ENCODE measurements at regions not wholly inside any gene's neighbourhood (a gene's known extent, or its start where the extent isn't known, plus 50 kb on each side); places are given as distances from the start of the nearest gene placed in this dataset.

DNA sequence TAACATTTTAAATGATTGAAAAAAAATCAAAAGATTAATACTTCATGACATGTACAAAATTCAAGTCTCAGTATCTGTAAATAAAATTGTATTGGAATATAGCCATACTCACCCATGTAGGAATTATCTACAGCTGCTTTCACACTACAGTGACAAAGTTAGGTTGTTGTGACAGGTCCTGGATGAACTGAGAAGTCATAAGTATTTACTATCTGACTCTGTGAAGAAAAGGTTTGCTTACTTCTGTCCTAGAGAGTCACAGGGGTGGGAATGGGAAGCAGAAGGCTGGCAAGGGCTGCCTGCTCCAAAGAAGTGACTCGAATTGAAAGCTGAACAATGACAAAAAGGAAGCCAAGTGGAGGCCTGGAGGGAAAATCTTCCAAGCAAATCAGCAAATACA is 155.2 kb downstream of the SLC30A10 start:
- no peak for DNase-seq

- DNase-seq, result no peak
Observed at GRCh38 chr1:219772265-219773036, 155.9 kb downstream of the SLC30A10 start.

DNA sequence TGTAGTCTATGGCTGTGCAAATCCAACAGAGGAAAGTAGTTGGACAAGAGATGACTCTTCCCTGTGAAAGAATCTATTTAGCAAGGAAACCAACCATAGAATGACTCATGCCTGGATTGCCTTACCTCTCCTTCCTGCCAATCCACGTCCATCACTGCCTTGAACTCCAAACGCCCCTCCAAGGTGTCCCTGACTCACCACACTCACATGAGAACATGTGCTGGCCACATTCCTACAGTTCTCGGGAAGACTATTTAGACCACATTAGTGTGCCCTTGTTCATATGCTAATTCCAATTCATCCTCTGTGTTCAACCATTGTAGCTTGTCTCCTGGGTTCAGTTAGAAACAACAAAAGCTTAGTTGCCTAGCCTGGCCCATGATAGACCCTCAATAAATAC is 157.3 kb downstream of the SLC30A10 start:
- DNase-seq, result no peak

DNA sequence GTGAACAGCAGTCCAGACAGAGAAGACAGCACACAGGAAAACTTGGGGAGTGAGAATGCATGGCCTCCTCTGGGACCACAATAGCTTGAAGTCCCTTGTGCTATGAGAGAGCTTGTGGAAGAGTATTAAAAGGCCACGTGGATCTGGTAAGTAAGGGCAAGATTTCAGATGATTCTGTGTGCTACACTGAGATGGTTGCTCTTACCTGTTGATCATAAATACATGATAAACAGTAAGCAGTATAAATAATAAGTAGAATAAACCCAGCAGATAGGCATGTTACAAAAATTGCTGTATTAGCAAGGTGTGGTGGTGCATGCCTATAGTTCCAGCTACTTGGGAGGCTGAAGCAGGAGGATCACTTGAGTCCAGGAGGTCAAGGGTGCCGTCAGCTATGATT is 150.4 kb upstream of the ZC3H11B start:
- no peak for DNase-seq

DNA sequence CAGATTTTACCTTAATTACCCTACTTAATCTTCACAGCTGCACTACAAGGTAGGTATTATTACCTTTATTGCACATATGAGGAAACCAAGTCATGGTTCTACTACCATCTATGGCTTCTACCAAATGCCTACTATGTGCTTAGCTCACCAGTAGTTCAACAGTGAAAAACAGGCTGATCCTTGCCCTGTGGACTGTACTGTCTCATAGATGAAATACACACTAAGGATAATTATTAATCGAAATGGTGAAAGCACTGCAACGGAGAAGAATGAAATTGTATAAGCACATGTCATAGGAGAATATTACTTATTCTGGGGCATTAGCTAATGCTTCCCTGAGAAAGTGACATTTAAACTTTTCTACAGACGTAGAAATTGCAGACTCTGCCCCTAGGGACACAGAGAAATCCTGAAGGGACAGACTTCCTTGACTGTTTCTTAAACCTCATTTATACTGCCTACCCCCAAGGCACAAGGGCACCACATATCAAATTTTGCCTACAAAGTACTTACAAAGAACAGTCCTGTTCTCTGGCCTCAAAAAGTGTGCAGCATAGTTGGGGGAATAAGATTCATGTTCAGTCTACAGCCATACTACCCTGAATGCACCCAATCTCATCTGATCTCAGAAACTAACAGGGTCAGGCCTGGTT is 148.4 kb upstream of the ZC3H11B start:
- no peak for DNase-seq

DNA sequence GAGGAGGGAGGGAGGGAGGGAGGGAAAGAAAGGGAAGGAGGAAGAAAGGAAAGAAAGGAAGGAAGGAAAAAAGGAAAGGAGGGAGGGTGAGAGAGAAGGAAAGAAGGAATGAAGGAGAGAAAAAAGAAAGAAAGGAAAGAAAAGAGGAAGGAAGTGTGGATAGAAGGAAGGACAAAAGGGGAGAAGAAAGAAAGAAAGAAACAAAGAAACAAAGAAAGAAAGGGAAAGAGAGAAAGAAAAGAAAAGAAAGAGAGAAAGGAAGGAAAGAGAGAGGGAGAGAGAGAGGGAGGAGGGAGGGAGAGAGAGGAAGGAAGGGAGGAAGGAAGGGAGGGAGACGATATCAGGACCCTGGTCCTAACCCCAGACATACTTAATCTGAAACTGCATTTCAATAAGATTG is 146.2 kb upstream of the ZC3H11B start:
- DNase-seq, result no peak

DNA sequence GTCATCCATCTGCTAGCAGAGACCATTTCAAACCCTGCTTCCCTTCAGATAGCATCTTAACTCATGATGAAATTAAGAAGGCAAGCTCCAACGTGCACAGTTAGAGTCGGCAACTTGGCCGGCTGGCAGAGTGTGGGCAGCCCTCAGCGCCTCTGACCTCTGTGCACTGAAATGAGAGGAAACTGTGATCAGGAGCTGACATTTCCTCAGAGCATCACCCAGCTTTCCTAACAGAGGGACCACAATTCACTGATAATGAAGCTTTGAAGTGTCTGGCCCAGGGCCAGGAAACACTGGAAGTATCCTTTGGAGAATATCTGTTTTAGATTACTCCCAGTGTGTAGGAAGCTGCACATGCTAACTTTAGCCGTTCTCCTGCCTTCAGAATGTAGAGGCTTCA is 145.0 kb upstream of the ZC3H11B start:
- DNase-seq, result peak; percentile 36 to 52

- DNase-seq, result no peak
Observed at GRCh38 chr1:219755234-219755633, 142.3 kb upstream of the ZC3H11B start.

DNA sequence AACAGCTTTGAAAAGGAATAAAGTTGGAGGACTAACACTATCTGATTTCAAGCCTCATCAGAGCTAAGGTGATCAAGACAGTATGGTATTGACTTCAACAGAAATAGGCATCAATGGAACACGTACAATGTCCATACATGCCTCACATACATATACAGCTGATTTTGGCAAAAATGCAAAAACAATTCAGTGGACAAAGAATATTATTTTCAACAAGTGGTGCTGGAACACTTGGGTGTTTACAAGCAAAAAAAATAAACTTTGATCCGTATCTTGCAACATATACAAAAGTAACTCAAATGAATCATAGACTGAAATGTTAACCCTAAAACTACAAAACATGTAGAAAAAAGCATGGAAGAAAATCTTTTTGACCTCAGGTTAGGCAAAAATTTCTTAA is 141.9 kb upstream of the ZC3H11B start:
- DNase-seq, result no peak

DNA sequence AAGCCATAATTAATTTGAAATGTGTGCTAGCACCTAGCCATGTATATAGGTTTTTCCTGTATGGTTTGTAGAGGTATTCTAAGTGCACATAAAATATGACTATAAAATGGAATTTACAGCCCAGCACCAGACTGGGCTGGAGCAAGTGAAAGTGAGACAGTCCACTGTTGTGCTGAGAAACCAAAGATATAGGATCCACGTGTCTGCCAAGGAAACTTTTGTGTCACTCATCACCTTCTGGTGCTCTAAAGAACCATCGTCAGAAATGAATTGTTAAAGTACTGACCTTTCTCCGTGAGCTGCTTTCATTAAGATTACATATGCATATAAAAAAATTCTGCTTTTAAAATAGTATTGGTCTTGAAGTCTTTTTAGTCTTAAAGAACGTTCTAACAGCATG is 141.0 kb upstream of the ZC3H11B start:
- DNase-seq, result no peak

DNA sequence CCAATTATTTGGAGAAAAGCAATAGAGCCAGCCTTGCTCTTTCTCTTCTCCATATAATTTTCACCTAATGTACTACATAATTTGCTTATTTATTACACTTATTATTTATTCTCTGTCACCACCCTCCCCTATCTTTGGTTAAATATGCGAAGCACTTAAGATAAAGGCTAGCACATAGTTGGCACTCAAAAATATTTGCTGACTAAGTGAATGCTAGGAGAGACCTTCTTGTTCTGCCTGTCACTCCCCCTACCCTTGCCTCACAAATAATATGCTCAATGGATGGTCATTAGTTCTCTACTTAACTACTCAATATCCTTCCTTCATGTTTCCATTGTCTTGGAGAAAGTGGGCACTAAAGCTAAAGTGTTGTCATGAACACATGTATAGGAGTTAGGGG is 139.7 kb upstream of the ZC3H11B start:
- no peak for DNase-seq

DNA sequence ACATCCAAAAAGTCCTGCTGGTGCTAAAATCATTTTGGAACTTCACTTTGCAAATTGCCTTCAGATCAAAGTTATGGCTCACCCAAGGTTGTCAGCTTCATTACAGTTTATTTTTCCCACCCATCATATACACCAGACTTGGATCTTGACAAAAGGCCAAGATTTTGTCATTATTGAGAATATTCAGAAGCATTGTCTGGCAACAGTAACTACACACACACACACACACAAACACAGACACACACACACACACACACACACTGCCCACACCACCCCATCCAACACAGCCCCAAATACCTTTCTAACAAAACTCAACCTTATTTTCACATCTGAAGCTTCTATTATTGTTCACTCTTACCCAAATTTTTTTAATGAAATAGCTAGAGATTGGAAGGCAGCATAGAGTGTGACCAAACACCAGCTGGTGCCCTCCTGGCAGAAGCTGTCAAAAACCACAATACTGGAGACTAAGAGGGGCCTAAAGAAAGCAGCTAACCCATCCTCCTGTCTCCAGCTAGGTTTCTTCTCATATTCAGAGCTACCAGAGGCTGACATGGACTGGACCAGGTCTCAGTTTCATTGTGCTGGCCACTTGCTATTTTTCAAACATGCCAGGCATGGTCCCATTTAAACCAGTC is 139.1 kb upstream of the ZC3H11B start:
- DNase-seq, result peak in 1 of 2 donors; percentile 26

- no peak for DNase-seq
Observed at GRCh38 chr1:219749370-219749769, 136.5 kb upstream of the ZC3H11B start.

DNA sequence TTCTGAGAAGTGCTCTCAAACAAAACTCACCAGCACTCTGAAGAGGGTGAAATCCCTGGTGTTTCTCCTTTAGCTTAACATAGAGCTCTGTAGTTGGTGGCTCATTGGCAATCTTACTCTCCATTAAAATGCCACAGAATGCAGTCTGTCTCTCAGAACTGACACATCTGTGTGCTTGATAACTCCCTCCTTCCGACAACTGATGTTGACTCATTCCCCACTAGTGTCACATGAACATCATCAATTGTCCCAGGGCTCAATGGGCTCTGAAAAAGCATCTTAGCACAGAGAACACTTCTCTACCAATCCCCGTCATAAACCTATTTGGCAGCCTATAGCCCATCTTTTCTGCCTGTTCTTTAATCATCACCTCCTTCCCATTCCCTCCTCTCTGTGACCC is 133.2 kb upstream of the ZC3H11B start:
- no peak for DNase-seq

DNA sequence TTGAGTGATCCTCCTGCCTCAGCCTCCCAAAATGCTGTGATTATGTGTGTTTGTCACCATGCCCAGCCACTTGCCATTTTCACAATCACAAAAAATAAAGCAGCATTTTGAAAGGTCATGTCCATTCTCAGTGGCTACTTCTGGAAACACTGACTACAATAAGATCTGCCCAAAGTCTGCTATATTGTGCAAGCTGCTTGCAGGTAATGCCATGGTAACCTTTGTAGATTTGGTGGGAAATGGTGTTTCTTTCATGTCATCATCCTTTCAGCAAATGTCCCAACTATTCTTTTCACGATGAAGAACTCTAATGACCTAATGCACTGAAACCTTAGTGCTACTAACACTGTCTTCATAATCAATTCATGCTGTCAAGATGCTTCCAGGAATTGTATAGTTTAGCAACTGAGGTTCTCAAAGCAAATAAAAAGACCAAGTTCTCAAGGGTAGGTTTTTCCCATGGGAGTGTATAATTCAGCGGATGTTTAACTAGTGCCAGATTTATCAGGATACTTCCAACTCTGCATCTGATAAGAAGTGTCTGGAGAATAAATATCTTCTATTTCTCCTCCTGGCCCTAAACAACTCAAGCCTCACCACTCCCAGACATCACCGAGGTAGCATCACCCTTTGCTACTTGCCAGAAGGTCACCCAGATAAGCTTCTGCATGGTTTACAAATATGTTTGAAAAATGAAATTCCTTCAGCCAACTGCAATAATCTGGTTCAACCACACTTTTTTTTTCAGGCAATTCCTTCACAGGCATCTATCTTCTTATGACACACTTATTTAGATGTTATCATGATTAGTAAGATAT is 132.0 kb upstream of the ZC3H11B start:
- DNase-seq, result no peak

- no peak for DNase-seq
Observed at GRCh38 chr1:219741011-219741970, 128.4 kb upstream of the ZC3H11B start.

- DNase-seq, result no peak
Observed at GRCh38 chr1:219733511-219734174, 120.7 kb upstream of the ZC3H11B start.

- DNase-seq, result no peak
Observed at GRCh38 chr1:219732814-219733491, 120.0 kb upstream of the ZC3H11B start.

GRCh38 chr1:219731771-219732170 is 118.9 kb upstream of the ZC3H11B start:
- no peak for DNase-seq

Measured in right lung (tissue), 2 donors.